AG10803 (cell line): ENCODE measurements at regions not wholly inside any gene's neighbourhood (a gene's known extent, or its start where the extent isn't known, plus 50 kb on each side); places are given as distances from the start of the nearest gene placed in this dataset.

Source experiments
- DNase-seq: peaks from one replicate; pipeline ENCODE4 v3.0.0; 2010; ENCODE audit warnings: low read depth
- H3K4me3 ChIP-seq: 2 replicates; pipeline ENCODE4 v1.5.1; 2011; ENCODE audit warnings: mild to moderate bottlenecking, low read length, control low read depth
- CTCF ChIP-seq: conservative IDR thresholded peaks from 2 replicates; pipeline ENCODE4 v1.5.1; 2011; ENCODE audit warnings: mild to moderate bottlenecking, low read length, control low read depth, inconsistent platforms

- DNase-seq, result no peak
- no peak for TF ChIP-seq CTCF
- H3K4me3 ChIP-seq, result no peak overlapping the region
These were observed 300.8 kb downstream of the EFNB2 start for GRCh38 chr13:106234636-106235035.

GRCh38 chr13:106233134-106233735 lies 302.2 kb downstream of the EFNB2 start:
- DNase-seq, result no peak
- no peak for TF ChIP-seq CTCF
- H3K4me3 ChIP-seq, result no peak overlapping the region

GRCh38 chr13:106232681-106233080 lies 302.8 kb downstream of the EFNB2 start:
- H3K4me3 ChIP-seq, result no peak overlapping the region
- TF ChIP-seq CTCF, result no peak
- DNase-seq, result no peak

- H3K4me3 ChIP-seq, result no peak overlapping the region
- TF ChIP-seq CTCF, result no peak
- DNase-seq, result peak; percentile 3
These were observed 305.0 kb downstream of the EFNB2 start for GRCh38 chr13:106230450-106230849.

- no peak overlapping the region for H3K4me3 ChIP-seq
- TF ChIP-seq CTCF, result no peak
These were observed 310.3 kb downstream of the EFNB2 start for GRCh38 chr13:106225126-106225525.

GRCh38 chr13:106220211-106220610 lies 315.3 kb downstream of the EFNB2 start:
- TF ChIP-seq CTCF, result no peak
- H3K4me3 ChIP-seq, result no peak overlapping the region
- peak; percentile 22 for DNase-seq

More at GRCh38 chr13:106225126-106225525, 310.3 kb downstream of the EFNB2 start:
- no peak for DNase-seq

DNA sequence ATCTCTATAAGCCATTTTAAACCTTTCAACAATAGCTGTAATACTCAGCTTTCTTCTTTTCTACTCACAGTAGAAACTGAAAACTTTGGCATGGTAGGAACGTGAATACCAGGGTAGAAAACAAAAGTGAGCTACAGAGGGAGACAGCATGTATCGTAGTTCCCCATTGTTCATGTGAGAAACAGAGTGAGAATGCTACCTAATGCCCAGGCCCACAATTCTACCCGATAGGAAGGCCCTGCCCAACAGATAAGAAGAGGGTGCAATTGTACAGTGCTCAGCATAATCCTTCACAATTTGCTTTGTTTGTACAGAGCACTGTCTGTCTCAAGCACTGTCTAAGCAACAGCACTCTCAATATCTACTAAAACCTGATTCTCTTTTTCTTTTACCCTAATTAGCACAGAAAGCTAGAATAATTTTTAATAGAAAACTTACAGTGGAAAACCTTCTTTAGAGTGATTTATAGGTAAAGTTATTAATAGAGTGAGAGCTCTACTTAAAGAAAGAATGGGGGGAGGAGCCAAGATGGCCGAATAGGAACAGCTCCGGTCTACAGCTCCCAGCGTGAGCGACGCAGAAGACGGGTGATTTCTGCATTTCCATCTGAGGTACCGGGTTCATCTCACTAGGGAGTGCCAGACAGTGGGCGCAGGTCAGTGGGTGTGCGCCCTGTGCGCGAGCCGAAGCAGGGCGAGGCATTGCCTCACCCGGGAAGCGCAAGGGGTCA lies 322.3 kb downstream of the EFNB2 start:
- H3K4me3 ChIP-seq, result no peak overlapping the region

More for the DNA sequence above, 322.3 kb downstream of the EFNB2 start:
- peak; percentile 35; the same call in 1 of the 2 replicates for TF ChIP-seq CTCF
- no peak for DNase-seq
